ENCODE measurements at regions not wholly inside any gene's neighbourhood (a gene's known extent, or its start where the extent isn't known, plus 50 kb on each side); places are given as distances from the start of the nearest gene placed in this dataset.
A peak's percentile ranks its signal among the peaks of the same experiment; 100 is the strongest.

GRCh38 chr12:123034022-123034541 lies 53.6 kb downstream of the ARL6IP4 start:
- intact Hi-C loops (cut with DNase I) = no loop called here
- Histone ChIP-seq H3K36me3 (no peaks in the 10 kb centered on the region), H3K4me3 (no peak overlapping the region), H3K9me3 (no peaks in the 10 kb centered on the region), H3K27me3 (no peaks in the 10 kb centered on the region), H3K27ac (no peak overlapping the region), H3K4me1 (peaks cover 7% of the 10 kb centered on the region)
- TF ChIP-seq CTCF (IDR thresholded peaks at IDR 0.05) = no peak
- ATAC-seq = peak; percentile 43
- DNase-seq = peak; percentile 53

DNA sequence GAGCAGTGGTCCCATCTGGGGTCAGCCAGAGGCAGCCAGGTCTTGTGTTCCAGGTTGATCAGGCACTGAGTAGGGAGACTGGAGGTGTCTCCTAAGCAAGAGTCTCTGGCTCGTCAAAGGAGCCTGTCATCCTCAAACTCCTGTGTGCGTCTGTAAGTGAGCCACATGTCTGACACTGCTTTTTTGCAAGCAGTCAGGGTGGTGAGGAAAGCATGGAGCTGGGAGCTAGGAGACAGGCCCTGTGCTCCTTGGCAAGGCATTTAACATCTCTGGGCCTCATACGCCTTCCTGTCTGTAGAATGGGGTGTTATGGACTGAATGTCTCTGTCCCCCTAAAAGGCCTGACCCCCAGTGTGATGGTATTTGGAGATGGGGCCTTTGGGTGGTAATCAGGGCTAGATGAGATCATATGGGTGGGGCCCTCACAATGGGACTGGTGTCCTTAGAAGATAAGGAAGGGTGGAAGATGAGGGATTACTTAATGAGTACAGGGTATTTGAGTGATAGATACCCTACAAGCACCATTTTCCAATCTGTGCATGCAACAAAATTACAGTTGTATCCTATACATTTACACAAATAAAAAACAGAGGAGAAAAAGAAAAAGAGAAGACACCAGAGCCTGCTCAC lies 53.0 kb downstream of the ARL6IP4 start:
- Histone ChIP-seq H3K4me3 (no peak overlapping the region), H3K27ac (no peak overlapping the region), H3K9me3 (no peaks in the 10 kb centered on the region), H3K36me3 (no peaks in the 10 kb centered on the region), H3K27me3 (no peaks in the 10 kb centered on the region), H3K4me1 (peaks cover 7% of the 10 kb centered on the region)
- intact Hi-C loops (cut with DNase I) = no loop called here
- ATAC-seq (no peak), DNase-seq (no peak)
- TF ChIP-seq CTCF (IDR thresholded peaks at IDR 0.05) = no peak

GRCh38 chr12:123032736-123033391 lies 52.4 kb downstream of the ARL6IP4 start:
- no peaks in the 10 kb centered on the region for H3K27me3 ChIP-seq
- TF ChIP-seq CTCF (IDR thresholded peaks at IDR 0.05) = no peak
- H3K36me3 ChIP-seq = no peaks in the 10 kb centered on the region
- H3K4me1 ChIP-seq = peaks cover 7% of the 10 kb centered on the region
- ATAC-seq (peak; percentile 25), DNase-seq (peak; percentile 51)
- H3K9me3 ChIP-seq = no peaks in the 10 kb centered on the region
- H3K4me3 ChIP-seq = no peak overlapping the region
- H3K27ac ChIP-seq = no peak overlapping the region
- intact Hi-C loops (cut with DNase I) = no loop called here

All from upper lobe of right lung (tissue), 1 donor.